ENCODE measurements at regions not wholly inside any gene's neighbourhood (a gene's known extent, or its start where the extent isn't known, plus 50 kb on each side); places are given as distances from the start of the nearest gene placed in this dataset.

- no peaks in the 10 kb centered on the region for H3K9me3 Mint-ChIP-seq (ENCODE audit: low read depth)
- TF ChIP-seq CTCF (IDR thresholded peaks at IDR 0.05) = no peak
- H3K4me3 Mint-ChIP-seq (ENCODE audit: unreplicated experiment) = no peak overlapping the region
- no peak for DNase-seq (ENCODE audit: low spot score)
- no peaks in the 10 kb centered on the region for H3K36me3 Mint-ChIP-seq (ENCODE audit: low read depth)
- H3K4me1 Mint-ChIP-seq (ENCODE audit: low read depth) = no peaks in the 10 kb centered on the region
- peaks cover 5% of the 10 kb centered on the region for H3K27me3 Mint-ChIP-seq (ENCODE audit: low read depth)
- no peak overlapping the region for H3K27ac Mint-ChIP-seq (ENCODE audit: unreplicated experiment)
Measured at GRCh38 chr7:108846471-108846870, 276.8 kb downstream of the DNAJB9 start.

- H3K27me3 Mint-ChIP-seq (ENCODE audit: low read depth) = peaks cover 5% of the 10 kb centered on the region
Measured at GRCh38 chr7:108848486-108848885, 278.8 kb downstream of the DNAJB9 start.

GRCh38 chr7:108860615-108861014, 290.9 kb downstream of the DNAJB9 start:
- peaks cover 11% of the 10 kb centered on the region for H3K27me3 Mint-ChIP-seq (ENCODE audit: low read depth)
- H3K4me3 Mint-ChIP-seq (ENCODE audit: unreplicated experiment) = no peak overlapping the region
- H3K9me3 Mint-ChIP-seq (ENCODE audit: low read depth) = peaks cover under 1% of the 10 kb centered on the region
- no peak for DNase-seq (ENCODE audit: low spot score)
- TF ChIP-seq CTCF (IDR thresholded peaks at IDR 0.05) = no peak
- H3K4me1 Mint-ChIP-seq (ENCODE audit: low read depth) = no peaks in the 10 kb centered on the region
- no peaks in the 10 kb centered on the region for H3K36me3 Mint-ChIP-seq (ENCODE audit: low read depth)
- no peak overlapping the region for H3K27ac Mint-ChIP-seq (ENCODE audit: unreplicated experiment)

More at GRCh38 chr7:108848486-108848885, 278.8 kb downstream of the DNAJB9 start:
- no peaks in the 10 kb centered on the region for H3K4me1 Mint-ChIP-seq (ENCODE audit: low read depth)
- no peaks in the 10 kb centered on the region for H3K36me3 Mint-ChIP-seq (ENCODE audit: low read depth)
- no peak for DNase-seq (ENCODE audit: low spot score)
- no peak overlapping the region for H3K27ac Mint-ChIP-seq (ENCODE audit: unreplicated experiment)
- no peak overlapping the region for H3K4me3 Mint-ChIP-seq (ENCODE audit: unreplicated experiment)
- no peaks in the 10 kb centered on the region for H3K9me3 Mint-ChIP-seq (ENCODE audit: low read depth)
- no peak for TF ChIP-seq CTCF (IDR thresholded peaks at IDR 0.05)

GRCh38 chr7:108861071-108861470, 291.4 kb downstream of the DNAJB9 start:
- Mint-ChIP-seq H3K4me1 (ENCODE audit: low read depth) (no peaks in the 10 kb centered on the region), H3K36me3 (ENCODE audit: low read depth) (no peaks in the 10 kb centered on the region), H3K9me3 (ENCODE audit: low read depth) (peaks cover 5% of the 10 kb centered on the region), H3K27ac (ENCODE audit: unreplicated experiment) (no peak overlapping the region), H3K27me3 (ENCODE audit: low read depth) (peaks cover 10% of the 10 kb centered on the region), H3K4me3 (ENCODE audit: unreplicated experiment) (no peak overlapping the region)
- TF ChIP-seq CTCF (IDR thresholded peaks at IDR 0.05) = no peak
- no peak for DNase-seq (ENCODE audit: low spot score)

- H3K36me3 Mint-ChIP-seq (ENCODE audit: low read depth) = no peaks in the 10 kb centered on the region
- no peaks in the 10 kb centered on the region for H3K4me1 Mint-ChIP-seq (ENCODE audit: low read depth)
- TF ChIP-seq CTCF (IDR thresholded peaks at IDR 0.05) = no peak
- no peak overlapping the region for H3K27ac Mint-ChIP-seq (ENCODE audit: unreplicated experiment)
- H3K4me3 Mint-ChIP-seq (ENCODE audit: unreplicated experiment) = no peak overlapping the region
- no peak for DNase-seq (ENCODE audit: low spot score)
- H3K9me3 Mint-ChIP-seq (ENCODE audit: low read depth) = peaks cover 5% of the 10 kb centered on the region
- peaks cover 9% of the 10 kb centered on the region for H3K27me3 Mint-ChIP-seq (ENCODE audit: low read depth)
Measured at GRCh38 chr7:108863227-108863848, 293.7 kb downstream of the DNAJB9 start.

Data from chondrocyte (in vitro differentiated cells).